Pons (tissue), 1 donor: ENCODE measurements at regions not wholly inside any gene's neighbourhood (a gene's known extent, or its start where the extent isn't known, plus 50 kb on each side); places are given as distances from the start of the nearest gene placed in this dataset.

ENCODE experiments used
- DNase-seq: peaks from one replicate; pipeline ENCODE4 v3.0.0-alpha.2; 2016; ENCODE audit warnings: low spot score

GRCh38 chr1:30609336-30609998 lies 113.9 kb downstream of the MATN1 start:
- DNase-seq = no peak

DNA sequence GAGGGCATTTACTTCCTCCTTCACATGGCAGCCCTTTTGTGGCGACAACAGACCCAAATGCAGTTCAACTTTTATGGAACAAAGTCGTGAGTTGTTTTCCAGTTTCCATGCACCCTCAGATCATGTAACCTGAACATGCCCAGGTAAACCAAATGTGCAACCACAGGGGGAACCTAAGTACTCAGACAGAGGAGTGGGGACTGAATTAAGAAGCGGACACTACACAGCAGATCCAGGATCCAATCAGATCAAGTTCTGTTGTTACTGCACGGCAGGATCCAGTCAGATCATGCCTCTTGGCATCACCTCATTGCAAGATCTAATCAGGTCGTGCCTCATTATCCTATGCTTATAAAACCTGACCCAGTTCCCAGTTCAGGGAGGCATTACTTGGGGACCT lies 115.7 kb downstream of the MATN1 start:
- no peak for DNase-seq

DNA sequence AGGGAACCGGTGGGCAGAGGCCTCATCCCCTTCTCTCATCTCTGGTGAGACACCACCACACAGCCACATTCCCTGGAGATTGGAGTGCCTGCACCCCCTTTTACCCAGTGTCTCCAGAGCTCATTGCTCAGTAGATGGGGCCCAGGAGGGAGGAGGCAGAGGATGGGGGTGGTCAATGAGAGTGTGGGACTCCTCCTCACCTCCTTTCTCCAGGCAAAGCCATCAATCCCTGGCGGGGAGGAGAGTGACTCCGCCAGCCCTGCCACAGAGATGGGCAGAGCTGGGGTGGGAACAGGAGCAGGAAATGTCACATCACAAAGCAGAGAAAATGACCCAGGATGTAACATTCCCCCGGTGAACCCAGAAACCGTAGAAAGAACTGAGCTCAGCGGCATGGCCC lies 117.2 kb downstream of the MATN1 start:
- no peak for DNase-seq

GRCh38 chr1:30605441-30605920 lies 117.9 kb downstream of the MATN1 start:
- DNase-seq = no peak

DNA sequence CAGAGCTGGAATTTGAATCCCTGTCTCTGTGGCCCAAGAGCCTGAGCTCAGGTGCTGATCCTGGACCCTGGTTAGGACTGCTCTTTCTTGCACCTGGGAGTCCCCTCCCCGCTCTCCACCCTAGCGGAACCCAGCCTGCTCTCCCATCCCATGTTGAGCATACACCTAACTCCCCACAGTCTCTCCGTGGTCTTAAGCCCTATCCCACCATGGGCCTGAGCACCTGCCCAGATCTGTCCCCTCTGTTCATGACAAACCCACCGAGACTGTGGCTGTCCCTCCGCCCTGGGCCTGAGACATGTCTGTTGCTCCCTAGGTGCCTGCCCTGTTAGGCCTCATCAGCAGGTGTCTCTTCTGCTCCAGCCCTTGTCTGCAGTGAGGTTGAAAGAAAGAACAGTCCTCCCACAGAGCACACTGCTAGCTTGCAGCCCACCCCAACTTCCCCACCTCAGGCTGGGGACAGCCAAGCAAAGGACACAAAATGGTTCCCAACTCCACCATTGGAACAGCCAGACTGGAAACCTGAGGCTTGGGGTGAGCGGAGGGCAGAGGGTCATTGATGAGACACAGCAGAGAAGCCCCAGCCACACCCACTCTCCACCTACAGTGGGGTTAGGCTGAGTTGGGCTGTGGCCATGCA lies 118.5 kb downstream of the MATN1 start:
- no peak for DNase-seq

DNA sequence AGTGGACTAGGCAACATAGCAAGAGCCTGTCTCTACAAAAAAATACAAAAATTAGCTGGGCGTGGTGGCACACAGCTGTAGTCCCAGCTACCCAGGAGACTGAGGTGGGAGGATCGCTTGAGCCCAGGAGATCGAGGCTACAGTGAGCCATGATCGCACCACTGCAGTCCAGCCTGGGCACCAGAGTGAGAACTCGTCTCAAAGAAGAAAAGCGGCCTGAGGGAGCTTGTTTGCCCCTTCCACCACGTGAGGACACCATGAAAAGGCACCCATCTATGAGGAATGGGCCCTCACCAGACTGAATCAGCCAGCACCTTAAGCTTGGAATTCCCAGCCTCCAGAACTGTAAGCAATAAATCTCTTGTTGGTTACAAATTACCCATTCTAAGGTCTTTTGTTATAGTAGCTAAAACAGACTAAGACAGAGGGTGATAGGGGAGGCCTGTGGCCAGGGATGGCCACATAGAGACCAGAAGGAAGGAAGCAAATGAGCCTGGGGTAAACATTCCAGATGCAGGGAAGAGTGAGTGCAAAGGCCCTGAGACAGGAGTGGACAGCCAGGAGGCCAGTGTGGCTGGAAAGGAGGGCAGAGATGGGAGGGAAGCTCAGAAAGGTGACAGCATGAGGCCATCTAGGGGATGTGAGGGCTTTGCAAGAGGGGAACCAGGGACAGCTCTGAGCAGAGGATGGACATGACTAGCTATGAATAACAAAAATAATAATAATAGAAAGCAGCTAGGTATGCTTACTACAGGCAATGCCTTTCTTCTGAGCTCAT lies 120.1 kb downstream of the MATN1 start:
- DNase-seq = no peak

DNA sequence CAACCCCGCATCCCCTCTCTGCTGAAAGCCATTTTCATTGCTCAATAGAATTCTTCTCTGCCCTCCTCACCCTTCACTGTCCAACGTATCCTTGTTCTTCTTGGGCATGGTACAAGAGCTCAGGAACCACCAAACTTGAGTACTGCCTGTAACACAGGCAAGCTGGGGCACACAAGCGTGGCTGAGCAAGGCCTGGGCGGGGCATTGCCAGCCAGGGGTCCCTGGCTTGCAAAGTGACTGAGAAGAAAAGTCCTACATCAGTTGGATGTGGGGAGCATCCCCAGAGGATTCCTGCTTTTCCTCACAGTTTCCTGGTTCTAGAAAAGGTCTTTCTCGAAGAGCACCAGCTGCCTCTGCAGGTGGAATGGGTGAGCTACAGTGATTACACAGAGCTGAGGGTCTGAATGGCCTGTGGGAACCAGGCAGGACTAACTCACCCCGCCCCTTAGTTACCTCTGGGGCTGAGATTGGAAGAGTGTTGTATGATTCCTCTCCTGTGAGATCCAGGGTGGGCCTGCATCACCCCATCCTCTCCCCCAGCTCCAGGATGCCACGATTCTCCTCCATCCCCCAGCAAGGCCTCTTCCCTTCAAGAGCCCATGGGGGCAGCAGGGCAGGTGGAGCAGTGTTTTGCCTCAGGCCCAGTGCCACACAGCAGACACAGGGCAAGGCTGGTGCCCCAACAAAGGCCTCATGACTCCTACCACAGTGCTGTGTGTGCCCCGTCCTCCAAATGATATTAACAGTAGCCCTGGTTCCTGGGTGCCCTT lies 121.9 kb downstream of the MATN1 start:
- no peak for DNase-seq

DNA sequence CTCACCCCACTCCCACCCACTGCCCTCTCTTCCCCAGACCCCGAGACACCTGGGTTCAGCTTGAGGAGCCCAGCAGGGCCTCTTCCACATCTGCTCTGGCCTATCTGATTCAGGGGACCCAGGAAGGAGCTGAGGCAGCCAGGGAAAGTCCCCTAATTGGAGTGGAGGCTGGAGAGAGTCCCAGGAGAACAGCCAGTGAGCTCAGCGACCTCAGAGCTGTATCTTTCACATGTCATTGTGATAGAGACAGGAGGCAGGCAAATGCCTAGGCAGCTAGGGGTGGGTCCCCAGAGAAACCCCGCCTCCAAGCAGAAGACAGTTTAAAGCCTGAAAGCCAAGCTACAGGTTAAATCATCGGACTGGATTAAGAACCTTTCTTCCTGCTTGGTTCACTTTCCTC lies 122.7 kb downstream of the MATN1 start:
- DNase-seq = no peak

- DNase-seq = no peak
Measured at GRCh38 chr1:30600258-30600657, 123.1 kb downstream of the MATN1 start.

DNA sequence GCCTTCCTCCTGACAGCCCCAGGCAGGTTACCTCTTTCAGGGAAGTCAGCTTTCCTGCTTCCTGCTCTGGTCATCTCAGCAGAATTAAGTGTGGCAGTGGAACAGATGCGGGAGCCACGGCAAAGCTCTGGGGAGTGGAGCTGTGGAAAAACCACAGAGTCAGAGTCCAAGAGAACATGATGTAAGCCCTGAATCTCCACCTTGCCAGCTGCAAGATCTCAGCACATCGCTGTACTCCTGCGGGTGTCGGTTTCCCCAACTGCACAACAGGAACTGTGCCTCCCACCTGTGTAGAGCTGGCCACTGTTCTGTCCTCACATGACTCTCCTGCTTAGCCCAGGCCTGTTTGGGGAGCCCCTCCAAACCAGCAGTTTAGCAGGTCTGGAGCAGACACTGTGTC lies 123.7 kb downstream of the MATN1 start:
- DNase-seq = no peak

GRCh38 chr1:30598571-30599114 lies 124.7 kb downstream of the MATN1 start:
- DNase-seq = no peak

- no peak for DNase-seq
Measured at GRCh38 chr1:30597711-30598110, 125.7 kb downstream of the MATN1 start.

DNA sequence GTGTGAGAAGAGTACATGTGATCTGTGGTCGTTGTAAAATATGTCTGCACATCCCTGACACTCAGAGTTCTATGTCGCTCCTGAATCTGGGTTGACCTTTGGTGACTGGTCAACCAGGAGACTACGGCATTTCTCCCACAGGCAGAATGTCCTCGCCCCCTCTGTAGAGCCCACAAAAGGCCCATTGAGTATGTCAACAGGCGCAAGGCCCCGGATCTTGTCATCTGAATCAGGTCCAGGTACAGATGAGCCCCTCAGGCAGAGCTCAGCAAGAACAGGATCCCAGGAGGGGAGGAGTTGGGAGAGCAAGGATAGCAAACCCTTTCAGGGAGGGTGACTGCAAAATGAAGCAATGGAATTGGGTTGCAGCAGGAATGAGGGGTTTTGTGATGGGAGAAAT lies 126.5 kb downstream of the MATN1 start:
- DNase-seq = no peak

- DNase-seq = no peak
Measured at GRCh38 chr1:30596470-30596869, 126.9 kb downstream of the MATN1 start.

DNA sequence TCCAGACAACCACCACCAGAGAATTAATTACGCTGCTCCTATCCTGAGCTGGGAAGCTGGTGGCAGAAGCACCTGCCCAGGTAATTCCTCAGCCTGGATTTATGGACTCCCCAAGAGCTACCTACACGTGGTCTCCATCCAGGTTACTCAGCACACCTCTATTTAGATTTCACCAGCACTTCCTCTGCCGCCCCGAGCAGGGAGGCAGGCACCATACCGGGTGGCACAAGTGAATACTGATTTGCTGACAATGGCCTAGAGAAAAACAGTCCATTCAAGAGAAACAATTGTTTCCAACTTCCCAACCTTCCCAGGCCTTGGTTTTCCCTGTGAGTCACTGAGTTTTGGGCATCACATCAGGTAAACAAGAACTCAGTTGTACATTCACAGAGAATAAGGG lies 134.3 kb downstream of the MATN1 start:
- DNase-seq = no peak

DNA sequence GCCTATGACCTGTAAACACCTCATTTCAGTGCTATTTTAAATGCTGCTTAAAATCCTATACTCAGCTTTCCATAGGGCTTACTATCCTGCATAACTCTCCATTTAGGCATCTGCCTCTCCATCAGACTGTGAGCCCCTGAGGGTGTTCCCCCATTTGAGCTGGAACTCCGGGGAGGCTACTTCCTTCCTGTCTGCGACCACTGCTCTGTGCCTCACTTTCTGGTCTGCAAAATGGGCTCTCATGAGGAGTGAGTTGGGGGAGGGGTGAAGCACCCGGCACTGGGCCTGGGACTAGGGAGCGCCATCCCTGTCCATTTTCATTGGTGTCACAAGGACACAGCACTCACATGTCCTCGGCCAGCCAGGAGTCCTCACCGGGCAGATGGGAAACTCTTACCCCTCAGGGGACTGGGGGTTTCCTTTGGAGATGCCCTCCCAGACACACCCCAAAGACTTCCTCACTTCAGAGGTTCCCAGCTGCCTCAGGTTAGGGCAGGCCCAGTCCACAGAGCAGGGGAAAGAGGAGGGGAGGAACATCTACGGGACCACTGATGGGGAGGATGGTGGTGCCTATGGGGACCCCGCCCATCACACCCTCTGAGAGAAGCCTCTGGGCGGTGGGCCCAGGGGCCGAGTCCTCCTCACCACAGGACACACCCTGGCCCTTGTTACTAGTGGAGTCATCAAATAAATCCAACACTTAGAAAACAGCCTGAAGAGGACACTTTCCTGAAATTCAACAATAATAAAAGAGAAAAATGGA lies 134.9 kb downstream of the MATN1 start:
- DNase-seq = no peak

- no peak for DNase-seq
Measured at GRCh38 chr1:30586671-30587070, 136.7 kb downstream of the MATN1 start.

DNA sequence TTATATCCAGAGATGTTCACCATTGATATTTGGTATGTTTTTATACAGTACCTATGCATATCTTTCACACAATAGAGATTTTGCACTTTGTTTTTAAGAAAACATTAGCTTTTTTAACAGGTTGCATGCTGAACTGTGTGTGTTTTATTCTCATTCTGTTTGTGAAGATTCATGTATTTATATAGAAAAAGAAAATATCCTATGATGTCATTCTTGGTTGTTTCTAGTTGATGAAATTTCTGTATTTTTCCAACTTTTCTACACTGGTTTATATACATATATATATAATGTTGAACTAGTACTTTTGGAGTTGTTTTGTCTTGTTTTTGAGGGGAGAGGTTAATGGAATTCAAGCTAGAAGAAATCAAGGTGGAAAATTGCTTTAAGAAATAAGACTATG lies 143.8 kb downstream of the MATN1 start:
- no peak for DNase-seq

DNA sequence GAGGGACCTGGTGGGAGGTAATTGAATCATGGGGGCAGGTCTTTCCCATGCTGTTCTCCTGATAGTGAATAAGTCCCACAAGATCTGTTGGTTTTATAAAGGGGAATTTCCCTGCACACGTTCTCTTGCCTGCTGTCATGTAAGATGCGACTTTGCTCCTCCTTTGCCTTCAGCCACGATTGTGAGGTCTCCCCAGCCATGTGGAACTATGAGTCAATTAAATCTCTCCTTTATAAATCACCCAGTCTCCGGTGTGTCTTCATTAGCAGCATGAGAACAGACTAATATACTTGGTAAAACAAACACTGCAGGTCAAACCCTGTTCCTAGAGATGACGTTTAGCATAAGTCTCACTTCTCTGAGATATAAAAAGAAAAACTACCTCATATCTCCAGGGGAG lies 148.3 kb downstream of the MATN1 start:
- no peak for DNase-seq

DNA sequence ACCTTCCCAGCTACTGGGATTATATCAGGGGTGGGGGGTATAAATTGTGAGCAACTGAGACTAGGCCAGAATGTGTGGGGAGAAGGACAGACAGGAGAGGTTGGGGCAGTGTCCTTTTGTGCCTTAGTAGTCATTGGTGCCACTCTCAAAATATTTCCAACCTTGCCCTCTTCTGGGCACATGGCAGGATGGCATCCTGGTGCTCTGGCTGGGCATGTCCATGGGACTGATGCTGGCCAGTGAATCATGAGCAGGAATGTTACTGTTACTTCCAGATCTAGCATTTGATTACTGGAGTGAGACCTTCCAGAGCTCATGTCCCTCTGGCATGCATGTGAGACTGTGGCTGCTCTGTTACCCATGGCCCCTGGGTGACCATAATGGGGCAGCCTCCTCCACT lies 151.2 kb downstream of the MATN1 start:
- DNase-seq = no peak

GRCh38 chr1:30571380-30571779 lies 152.0 kb downstream of the MATN1 start:
- DNase-seq = no peak
